SK-N-SH treated with all-trans-retinoic acid at 6 μM for 48 hours (cell line): ENCODE measurements at regions not wholly inside any gene's neighbourhood (a gene's known extent, or its start where the extent isn't known, plus 50 kb on each side); places are given as distances from the start of the nearest gene placed in this dataset.

Experiments
- ARNTL ChIP-seq: fragments of 450-650 bp; formaldehyde crosslinking; IDR thresholded peaks from 2 replicates; pipeline ENCODE4 v1.5.0; 2020; ENCODE audit warnings: low read depth, mild to moderate bottlenecking, moderate library complexity, borderline replicate concordance
- OSR1 ChIP-seq: fragments of 250-450 bp; sonication (Bioruptor Pico); IDR thresholded peaks from 2 replicates; pipeline ENCODE4 v1.8.0; 2022; ENCODE audit warnings: moderate library complexity, mild to moderate bottlenecking, inconsistent platforms
- RARB ChIP-seq: fragments of 250-450 bp; sonication (Bioruptor Pico); IDR thresholded peaks from 2 replicates; pipeline ENCODE4 v1.8.0; 2021; ENCODE audit warnings: mild to moderate bottlenecking, moderate library complexity
- ZFP3 ChIP-seq: fragments of 250-450 bp; sonication (Bioruptor Pico); IDR thresholded peaks from 2 replicates; pipeline ENCODE4 v1.5.0; 2020; ENCODE audit warnings: mild to moderate bottlenecking, moderate library complexity
- ZFP30 ChIP-seq: fragments of 450-650 bp; formaldehyde crosslinking; IDR thresholded peaks from 2 replicates; pipeline ENCODE4 v1.5.0; 2022; ENCODE audit warnings: mild to moderate bottlenecking, moderate library complexity
- ZNF8 ChIP-seq: fragments of 450-650 bp; formaldehyde crosslinking; IDR thresholded peaks from 2 replicates; pipeline ENCODE4 v1.5.0; 2020; ENCODE audit warnings: mild to moderate bottlenecking, moderate library complexity
- TF ChIP-seq, protein P1 (sequence below): fragments of 250-450 bp; sonication (Bioruptor Pico); IDR thresholded peaks from 2 replicates; pipeline ENCODE4 v1.8.0; 2021; ENCODE audit warnings: low read depth, mild to moderate bottlenecking, moderate library complexity, borderline replicate concordance
- TF ChIP-seq, protein P2 (sequence below): fragments of 250-450 bp; sonication (Bioruptor Pico); IDR thresholded peaks from 2 replicates; pipeline ENCODE4 v1.8.0; 2020; ENCODE audit warnings: mild to moderate bottlenecking, moderate library complexity, borderline replicate concordance

GRCh38 chrX:45830343-45830742 is 629.7 kb upstream of the DIPK2B start:
- TF ChIP-seq, protein P1, sequence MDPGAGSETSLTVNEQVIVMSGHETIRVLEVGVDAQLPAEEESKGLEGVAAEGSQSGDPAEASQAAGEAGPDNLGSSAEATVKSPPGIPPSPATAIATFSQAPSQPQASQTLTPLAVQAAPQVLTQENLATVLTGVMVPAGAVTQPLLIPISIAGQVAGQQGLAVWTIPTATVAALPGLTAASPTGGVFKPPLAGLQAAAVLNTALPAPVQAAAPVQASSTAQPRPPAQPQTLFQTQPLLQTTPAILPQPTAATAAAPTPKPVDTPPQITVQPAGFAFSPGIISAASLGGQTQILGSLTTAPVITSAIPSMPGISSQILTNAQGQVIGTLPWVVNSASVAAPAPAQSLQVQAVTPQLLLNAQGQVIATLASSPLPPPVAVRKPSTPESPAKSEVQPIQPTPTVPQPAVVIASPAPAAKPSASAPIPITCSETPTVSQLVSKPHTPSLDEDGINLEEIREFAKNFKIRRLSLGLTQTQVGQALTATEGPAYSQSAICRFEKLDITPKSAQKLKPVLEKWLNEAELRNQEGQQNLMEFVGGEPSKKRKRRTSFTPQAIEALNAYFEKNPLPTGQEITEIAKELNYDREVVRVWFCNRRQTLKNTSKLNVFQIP, result no peak
- TF ChIP-seq ARNTL (CRISPR knock-in tag), result no peak
- TF ChIP-seq RARB (CRISPR knock-in tag), result no peak
- TF ChIP-seq, protein P2, sequence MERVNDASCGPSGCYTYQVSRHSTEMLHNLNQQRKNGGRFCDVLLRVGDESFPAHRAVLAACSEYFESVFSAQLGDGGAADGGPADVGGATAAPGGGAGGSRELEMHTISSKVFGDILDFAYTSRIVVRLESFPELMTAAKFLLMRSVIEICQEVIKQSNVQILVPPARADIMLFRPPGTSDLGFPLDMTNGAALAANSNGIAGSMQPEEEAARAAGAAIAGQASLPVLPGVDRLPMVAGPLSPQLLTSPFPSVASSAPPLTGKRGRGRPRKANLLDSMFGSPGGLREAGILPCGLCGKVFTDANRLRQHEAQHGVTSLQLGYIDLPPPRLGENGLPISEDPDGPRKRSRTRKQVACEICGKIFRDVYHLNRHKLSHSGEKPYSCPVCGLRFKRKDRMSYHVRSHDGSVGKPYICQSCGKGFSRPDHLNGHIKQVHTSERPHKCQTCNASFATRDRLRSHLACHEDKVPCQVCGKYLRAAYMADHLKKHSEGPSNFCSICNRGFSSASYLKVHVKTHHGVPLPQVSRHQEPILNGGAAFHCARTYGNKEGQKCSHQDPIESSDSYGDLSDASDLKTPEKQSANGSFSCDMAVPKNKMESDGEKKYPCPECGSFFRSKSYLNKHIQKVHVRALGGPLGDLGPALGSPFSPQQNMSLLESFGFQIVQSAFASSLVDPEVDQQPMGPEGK (CRISPR knock-in tag), result no peak
- no peak for TF ChIP-seq ZFP30 (CRISPR knock-in tag)
- no peak for TF ChIP-seq ZNF8
- TF ChIP-seq ZFP3, result no peak
- no peak for TF ChIP-seq OSR1
